Ovary (tissue), 3 donors: ENCODE measurements at regions not wholly inside any gene's neighbourhood (a gene's known extent, or its start where the extent isn't known, plus 50 kb on each side); places are given as distances from the start of the nearest gene placed in this dataset.

Experiments
- CTCF ChIP-seq, 3 donors: fragments of 450-650 bp in 2 of 3; fragments of 200-600 bp in 1 of 3; IDR thresholded peaks; one replicate each; pipeline versions ENCODE4 v1.5.1 to v1.8.0; 2016 to 2022; ENCODE audit warnings: antibody characterized with exemption in 3 of 3, mild to moderate bottlenecking in 1 of 3
- EP300 ChIP-seq: sonication (generic); formaldehyde crosslinking; IDR thresholded peaks from one replicate; pipeline ENCODE4 v1.6.1; 2017; ENCODE audit warnings: antibody characterized with exemption
- POLR2A ChIP-seq: fragments of 450-650 bp; IDR thresholded peaks from one replicate; pipeline ENCODE4 v1.6.1; 2017; ENCODE audit warnings: antibody characterized with exemption, mild to moderate bottlenecking, moderate library complexity
- donor health status: DM: no; HTN: no; CAD: no.

GRCh38 chr2:16314691-16315457 is 350.8 kb downstream of the CYRIA start:
- TF ChIP-seq CTCF (IDR thresholded peaks at IDR 0.05): no peak
- TF ChIP-seq EP300: no peak
- no peak for TF ChIP-seq POLR2A
